GM18508 (cell line): ENCODE measurements at regions not wholly inside any gene's neighbourhood (a gene's known extent, or its start where the extent isn't known, plus 50 kb on each side); places are given as distances from the start of the nearest gene placed in this dataset.

Source experiments
- ATAC-seq: cut with Tn5 transposase; IDR thresholded peaks from one replicate; pipeline ENCODE4 v1.9.1; 2021; ENCODE audit warnings: moderate number of reproducible peaks; ENCODE audit not compliant: insufficient read depth, unreplicated experiment

- no peak for ATAC-seq
Observed at GRCh38 chr7:17716816-17717215, 223.5 kb downstream of the SNX13 start.

- no peak for ATAC-seq
Observed at GRCh38 chr7:17719998-17720397, 220.3 kb downstream of the SNX13 start.

GRCh38 chr7:17721736-17722285 lies 218.5 kb downstream of the SNX13 start:
- no peak for ATAC-seq

GRCh38 chr7:17722798-17723197 lies 217.5 kb downstream of the SNX13 start:
- ATAC-seq: no peak

GRCh38 chr7:17725821-17726220 lies 214.5 kb downstream of the SNX13 start:
- ATAC-seq: no peak

- no peak for ATAC-seq
Observed at GRCh38 chr7:17732083-17732482, 208.2 kb downstream of the SNX13 start.
